Vagina (tissue), 2 donors: ENCODE measurements at regions not wholly inside any gene's neighbourhood (a gene's known extent, or its start where the extent isn't known, plus 50 kb on each side); places are given as distances from the start of the nearest gene placed in this dataset.

ENCODE experiments used
- DNase-seq, 2 donors: peaks; one replicate each; pipeline ENCODE4 v3.0.0-alpha.2; 2017; ENCODE audit errors: extremely low spot score in 2 of 2
- H3K27ac ChIP-seq: fragments of 200-600 bp; sonication (generic); one replicate; pipeline ENCODE4 v1.5.1; 2019
- H3K27me3 ChIP-seq: fragments of 200-600 bp; sonication (generic); one replicate; pipeline ENCODE4 v1.5.1; 2019
- H3K36me3 ChIP-seq, 2 donors: fragments of 200-600 bp; sonication (generic); one replicate each; pipeline ENCODE4 v1.5.1; 2017 to 2019
- H3K4me1 ChIP-seq: fragments of 200-600 bp; sonication (generic); one replicate; pipeline ENCODE4 v1.5.1; 2019
- H3K4me3 ChIP-seq, 2 donors: fragments of 200-600 bp; sonication (generic); 1 replicate in 1 of 2; 2 replicates in 1 of 2; pipeline ENCODE4 v1.5.1; 2016 to 2019
- H3K9me3 ChIP-seq: fragments of 200-600 bp; sonication (generic); one replicate; pipeline ENCODE4 v1.5.1; 2019
- CTCF ChIP-seq, 3 experiments: fragments of 450-650 bp in 2 of 3; fragments of 200-600 bp in 1 of 3; sonication (generic) in 1 of 3; IDR thresholded peaks; one replicate each; pipeline ENCODE4 v1.5.1; 2017 to 2019; ENCODE audit warnings: antibody characterized with exemption in 3 of 3, mild to moderate bottlenecking in 2 of 3, moderate library complexity in 2 of 3
- POLR2A ChIP-seq, 2 donors: fragments of 450-650 bp; IDR thresholded peaks; one replicate each; pipeline ENCODE4 v1.6.1; 2017; ENCODE audit warnings: antibody characterized with exemption in 2 of 2, mild to moderate bottlenecking in 2 of 2, moderate library complexity in 2 of 2
- POLR2AphosphoS5 ChIP-seq, 2 donors: sonication (generic); formaldehyde crosslinking; IDR thresholded peaks; one replicate each; pipeline ENCODE4 v1.9.0; 2017; ENCODE audit warnings: antibody characterized with exemption in 2 of 2, mild to moderate bottlenecking in 2 of 2, low read depth in 1 of 2; ENCODE audit not compliant: insufficient read depth in 1 of 2
- intact Hi-C: fragments of 100-400 bp; cut with DNase I; formaldehyde crosslinking; loops from one replicate; pipeline ENCODE4 v1.15.1; 2023

GRCh38 chr6:48183811-48184605 is 73.0 kb upstream of the PTCHD4 start:
- H3K36me3 ChIP-seq: no peaks in the 10 kb centered on the region
- H3K4me3 ChIP-seq: no peak overlapping the region
- TF ChIP-seq POLR2A (IDR thresholded peaks at IDR 0.05): no peak
- no peak for TF ChIP-seq CTCF (IDR thresholded peaks at IDR 0.05)
- no peak for TF ChIP-seq POLR2AphosphoS5 (IDR thresholded peaks at IDR 0.05; ENCODE audit: insufficient read depth in 1 of 2, low read depth in 1 of 2)
- no peaks in the 10 kb centered on the region for H3K4me1 ChIP-seq
- intact Hi-C loops: no loop called here
- H3K27ac ChIP-seq: no peak overlapping the region
- H3K27me3 ChIP-seq: no peaks in the 10 kb centered on the region
- no peak for DNase-seq
- no peaks in the 10 kb centered on the region for H3K9me3 ChIP-seq

GRCh38 chr6:48183178-48183577 is 72.2 kb upstream of the PTCHD4 start:
- TF ChIP-seq POLR2AphosphoS5 (IDR thresholded peaks at IDR 0.05; ENCODE audit: insufficient read depth in 1 of 2, low read depth in 1 of 2) (no peak), POLR2A (IDR thresholded peaks at IDR 0.05) (no peak), CTCF (IDR thresholded peaks at IDR 0.05) (no peak)

GRCh38 chr6:48178700-48179099 is 67.7 kb upstream of the PTCHD4 start:
- no peak for TF ChIP-seq POLR2AphosphoS5 (IDR thresholded peaks at IDR 0.05; ENCODE audit: insufficient read depth in 1 of 2, low read depth in 1 of 2)
- no peak for TF ChIP-seq POLR2A (IDR thresholded peaks at IDR 0.05)
- no peak for TF ChIP-seq CTCF (IDR thresholded peaks at IDR 0.05)
- intact Hi-C loops: no loop called here
- DNase-seq: no peak
- Histone ChIP-seq H3K27me3 (no peaks in the 10 kb centered on the region), H3K9me3 (no peaks in the 10 kb centered on the region), H3K27ac (no peak overlapping the region), H3K4me3 (no peak overlapping the region), H3K36me3 (no peaks in the 10 kb centered on the region), H3K4me1 (no peaks in the 10 kb centered on the region)

More at GRCh38 chr6:48183178-48183577, 72.2 kb upstream of the PTCHD4 start:
- H3K36me3 ChIP-seq: no peaks in the 10 kb centered on the region
- intact Hi-C loops: no loop called here
- DNase-seq: no peak
- no peaks in the 10 kb centered on the region for H3K4me1 ChIP-seq
- H3K9me3 ChIP-seq: no peaks in the 10 kb centered on the region
- no peak overlapping the region for H3K4me3 ChIP-seq
- H3K27ac ChIP-seq: no peak overlapping the region
- no peaks in the 10 kb centered on the region for H3K27me3 ChIP-seq

- Histone ChIP-seq H3K36me3 (no peaks in the 10 kb centered on the region), H3K27me3 (no peaks in the 10 kb centered on the region), H3K27ac (no peak overlapping the region), H3K4me1 (no peaks in the 10 kb centered on the region), H3K9me3 (no peaks in the 10 kb centered on the region), H3K4me3 (no peak overlapping the region)
- intact Hi-C loops: no loop called here
- no peak for TF ChIP-seq POLR2AphosphoS5 (IDR thresholded peaks at IDR 0.05; ENCODE audit: insufficient read depth in 1 of 2, low read depth in 1 of 2)
- no peak for TF ChIP-seq POLR2A (IDR thresholded peaks at IDR 0.05)
- TF ChIP-seq CTCF (IDR thresholded peaks at IDR 0.05): no peak
- DNase-seq: no peak
Measured at GRCh38 chr6:48177786-48178185, 66.8 kb upstream of the PTCHD4 start.

- Histone ChIP-seq H3K4me1 (no peaks in the 10 kb centered on the region), H3K36me3 (no peaks in the 10 kb centered on the region), H3K27ac (no peak overlapping the region), H3K4me3 (no peak overlapping the region), H3K27me3 (no peaks in the 10 kb centered on the region), H3K9me3 (no peaks in the 10 kb centered on the region)
- no peak for TF ChIP-seq POLR2A (IDR thresholded peaks at IDR 0.05)
- no peak for TF ChIP-seq CTCF (IDR thresholded peaks at IDR 0.05)
- TF ChIP-seq POLR2AphosphoS5 (IDR thresholded peaks at IDR 0.05; ENCODE audit: insufficient read depth in 1 of 2, low read depth in 1 of 2): no peak
- no peak for DNase-seq
- intact Hi-C loops: no loop called here
Measured at GRCh38 chr6:48176645-48177308, 65.8 kb upstream of the PTCHD4 start.
